Choroid plexus epithelial cell (primary cell): ENCODE measurements at regions not wholly inside any gene's neighbourhood (a gene's known extent, or its start where the extent isn't known, plus 50 kb on each side); places are given as distances from the start of the nearest gene placed in this dataset.

Experiments
- DNase-seq: peaks from one replicate; pipeline ENCODE4 v3.0.0-alpha.2; 2010; ENCODE audit warnings: low read depth
- H3K4me3 ChIP-seq: 2 replicates; pipeline ENCODE4 v1.5.1; 2011; ENCODE audit warnings: low read depth, mild to moderate bottlenecking, control low read depth, low read length, moderate library complexity
- CTCF ChIP-seq: conservative IDR thresholded peaks from 2 replicates; pipeline ENCODE4 v1.5.1; 2011; ENCODE audit warnings: low read depth, mild to moderate bottlenecking, control low read depth, inconsistent platforms, low read length, moderate library complexity

- DNase-seq, result no peak
- no peak for TF ChIP-seq CTCF
- H3K4me3 ChIP-seq, result no peak overlapping the region
Observed at GRCh38 chr10:60711496-60711895, 66.8 kb upstream of the CDK1 start.

DNA sequence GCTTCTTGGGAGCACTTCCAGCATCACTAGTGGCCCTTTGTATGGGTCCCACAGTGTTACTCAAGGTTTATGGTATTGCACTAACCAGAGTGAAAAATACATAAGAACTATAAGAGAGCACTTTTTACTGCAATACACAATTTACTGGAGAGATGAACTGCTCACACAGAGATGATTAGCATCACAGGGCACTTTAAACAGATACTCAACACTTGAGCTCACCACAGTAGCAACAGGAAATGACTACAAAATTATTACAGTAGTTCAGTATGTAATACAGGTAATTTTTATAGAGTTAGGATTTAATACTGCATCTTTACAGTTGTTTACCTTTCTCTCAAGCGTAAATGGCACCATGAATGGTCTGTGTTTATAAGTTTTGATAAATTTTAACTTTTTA lies 68.2 kb upstream of the CDK1 start:
- no peak for TF ChIP-seq CTCF
- no peak overlapping the region for H3K4me3 ChIP-seq
- no peak for DNase-seq

GRCh38 chr10:60708666-60709065 lies 69.6 kb upstream of the CDK1 start:
- TF ChIP-seq CTCF, result no peak

DNA sequence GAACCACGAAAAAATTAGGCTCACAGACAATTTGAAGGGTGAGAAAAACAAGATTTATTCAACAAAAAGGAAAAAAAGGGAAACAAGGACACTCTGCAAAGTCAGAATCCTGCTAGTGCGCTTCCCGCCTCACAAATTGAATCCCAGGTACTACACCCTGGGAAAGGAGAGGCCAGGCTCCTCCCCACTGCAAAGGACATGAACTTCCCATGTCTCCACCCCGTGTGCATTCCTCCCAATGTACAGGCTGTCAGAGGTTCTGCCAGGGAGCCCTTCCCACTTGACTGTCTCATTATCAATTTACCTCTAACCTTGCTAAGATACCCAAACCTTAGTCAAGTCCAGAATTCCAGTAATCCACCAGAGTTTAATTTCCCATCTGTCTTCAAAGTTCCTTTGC lies 70.4 kb upstream of the CDK1 start:
- no peak for DNase-seq

More at GRCh38 chr10:60708666-60709065, 69.6 kb upstream of the CDK1 start:
- no peak overlapping the region for H3K4me3 ChIP-seq
- DNase-seq, result no peak

GRCh38 chr10:60706146-60706545 lies 72.1 kb upstream of the CDK1 start:
- no peak overlapping the region for H3K4me3 ChIP-seq
- TF ChIP-seq CTCF, result no peak
- no peak for DNase-seq

More for the DNA sequence above, 70.4 kb upstream of the CDK1 start:
- no peak overlapping the region for H3K4me3 ChIP-seq
- TF ChIP-seq CTCF, result no peak

- TF ChIP-seq CTCF, result no peak
- DNase-seq, result no peak
- no peak overlapping the region for H3K4me3 ChIP-seq
Observed at GRCh38 chr10:60705376-60705775, 72.9 kb upstream of the CDK1 start.

DNA sequence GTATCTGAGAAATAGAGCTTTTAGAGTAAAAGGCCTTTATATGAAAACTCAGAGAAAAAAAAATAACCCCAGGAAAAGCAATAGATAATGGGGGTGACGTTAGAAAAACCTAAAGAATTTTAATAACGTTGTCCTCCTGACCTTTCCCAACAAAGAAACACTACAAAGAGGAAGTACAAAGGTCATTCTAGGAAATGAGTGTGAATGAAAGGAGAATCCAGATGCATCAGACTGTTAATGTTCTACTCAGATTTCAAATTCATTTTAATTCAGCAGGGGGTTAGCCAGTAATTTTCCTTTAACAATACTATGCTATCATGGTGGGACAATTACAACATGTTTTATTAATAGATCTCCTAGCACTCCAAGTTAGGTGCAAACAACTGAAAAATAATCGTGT lies 73.8 kb upstream of the CDK1 start:
- peak; percentile 64 for DNase-seq
- TF ChIP-seq CTCF, result no peak
- no peak overlapping the region for H3K4me3 ChIP-seq
